ENCODE measurements at regions not wholly inside any gene's neighbourhood (a gene's known extent, or its start where the extent isn't known, plus 50 kb on each side); places are given as distances from the start of the nearest gene placed in this dataset.

- TF ChIP-seq CTCF (optimal IDR thresholded peaks at IDR 0.05 in 1 of 3, IDR thresholded peaks at IDR 0.05 in 1 of 3, conservative IDR thresholded peaks at IDR 0.05 in 1 of 3; ENCODE audit: extremely low read depth in 1 of 3, insufficient read depth in 2 of 3, low read length in 3 of 3) (no peak), EZH2 (IDR thresholded peaks at IDR 0.05; ENCODE audit: low read length) (no peak)
- FAIRE-seq, result no peak
- no peak for DNase-seq (ENCODE audit: low read depth, low spot score)
Measured at GRCh38 chr6:164906766-164907165, 402.6 kb downstream of the C6orf118 start.

GRCh38 chr6:164905311-164905710 is 404.1 kb downstream of the C6orf118 start:
- H2AFZ ChIP-seq (ENCODE audit: control insufficient read depth, low read length), result no peak overlapping the region
- H3K4me1 ChIP-seq (ENCODE audit: control insufficient read depth, extremely low read depth, insufficient read depth, low read length), result no peaks in the 10 kb centered on the region
- H3K9me3 ChIP-seq (ENCODE audit: control insufficient read depth, low read depth, low read length), result no peaks in the 10 kb centered on the region
- H3K79me2 ChIP-seq (ENCODE audit: control insufficient read depth, insufficient read depth, low read length), result no peaks in the 10 kb centered on the region
- H3K4me2 ChIP-seq (ENCODE audit: control insufficient read depth, extremely low read depth, insufficient read depth, low read depth, low read length), result no peak overlapping the region
- no peaks in the 10 kb centered on the region for H3K27me3 ChIP-seq (ENCODE audit: control insufficient read depth, extremely low read depth, insufficient read depth, low read length)
- dilution Hi-C loops (cut with MboI; ENCODE audit: extremely low pct_ligation_motif_present, low sequenced_read_pairs), result no loop called here
- H3K27ac ChIP-seq (ENCODE audit: control insufficient read depth, insufficient read depth, low read length), result no peak overlapping the region
- no peak overlapping the region for H3K4me3 ChIP-seq (ENCODE audit: control insufficient read depth in 2 of 3, extremely low read depth in 1 of 3, insufficient read depth in 2 of 3, low read depth in 1 of 3, low read length in 3 of 3)
- no peaks in the 10 kb centered on the region for H3K36me3 ChIP-seq (ENCODE audit: control insufficient read depth in 2 of 2, extremely low read depth in 1 of 2, insufficient read depth in 2 of 2, low read length in 2 of 2)
- no peaks in the 10 kb centered on the region for H4K20me1 ChIP-seq (ENCODE audit: control insufficient read depth, extremely low read depth, insufficient read depth, low read length)
- H3K9me1 ChIP-seq (ENCODE audit: control insufficient read depth, extremely low read depth, insufficient read depth, low read length), result no peaks in the 10 kb centered on the region
- TF ChIP-seq CTCF (optimal IDR thresholded peaks at IDR 0.05 in 1 of 3, IDR thresholded peaks at IDR 0.05 in 1 of 3, conservative IDR thresholded peaks at IDR 0.05 in 1 of 3; ENCODE audit: extremely low read depth in 1 of 3, insufficient read depth in 2 of 3, low read length in 3 of 3) (no peak), EZH2 (IDR thresholded peaks at IDR 0.05; ENCODE audit: low read length) (no peak)
- H3K9ac ChIP-seq (ENCODE audit: control insufficient read depth, extremely low read depth, insufficient read depth, low read length), result no peak overlapping the region
- FAIRE-seq, result no peak
- no peak for DNase-seq (ENCODE audit: low read depth, low spot score)

More at GRCh38 chr6:164906766-164907165, 402.6 kb downstream of the C6orf118 start:
- no peaks in the 10 kb centered on the region for H3K9me3 ChIP-seq (ENCODE audit: control insufficient read depth, low read depth, low read length)
- no peaks in the 10 kb centered on the region for H3K9me1 ChIP-seq (ENCODE audit: control insufficient read depth, extremely low read depth, insufficient read depth, low read length)
- H2AFZ ChIP-seq (ENCODE audit: control insufficient read depth, low read length), result no peak overlapping the region
- no peaks in the 10 kb centered on the region for H3K27me3 ChIP-seq (ENCODE audit: control insufficient read depth, extremely low read depth, insufficient read depth, low read length)
- H3K4me3 ChIP-seq (ENCODE audit: control insufficient read depth in 2 of 3, extremely low read depth in 1 of 3, insufficient read depth in 2 of 3, low read depth in 1 of 3, low read length in 3 of 3), result no peak overlapping the region
- H3K4me1 ChIP-seq (ENCODE audit: control insufficient read depth, extremely low read depth, insufficient read depth, low read length), result no peaks in the 10 kb centered on the region
- H3K9ac ChIP-seq (ENCODE audit: control insufficient read depth, extremely low read depth, insufficient read depth, low read length), result no peak overlapping the region
- H3K4me2 ChIP-seq (ENCODE audit: control insufficient read depth, extremely low read depth, insufficient read depth, low read depth, low read length), result no peak overlapping the region
- H4K20me1 ChIP-seq (ENCODE audit: control insufficient read depth, extremely low read depth, insufficient read depth, low read length), result no peaks in the 10 kb centered on the region
- no peak overlapping the region for H3K27ac ChIP-seq (ENCODE audit: control insufficient read depth, insufficient read depth, low read length)
- no peaks in the 10 kb centered on the region for H3K79me2 ChIP-seq (ENCODE audit: control insufficient read depth, insufficient read depth, low read length)
- no peaks in the 10 kb centered on the region for H3K36me3 ChIP-seq (ENCODE audit: control insufficient read depth in 2 of 2, extremely low read depth in 1 of 2, insufficient read depth in 2 of 2, low read length in 2 of 2)
- dilution Hi-C loops (cut with MboI; ENCODE audit: extremely low pct_ligation_motif_present, low sequenced_read_pairs), result no loop called here

Data from keratinocyte (primary cell).